Suppressor macrophage treated with lipopolysaccharide for 4 hours (primary cell): ENCODE measurements at regions not wholly inside any gene's neighbourhood (a gene's known extent, or its start where the extent isn't known, plus 50 kb on each side); places are given as distances from the start of the nearest gene placed in this dataset.
A peak's percentile ranks its signal among the peaks of the same experiment; 100 is the strongest.

Experiments
- DNase-seq: peaks from one replicate; pipeline ENCODE4 v3.0.0-alpha.2; 2020

DNA sequence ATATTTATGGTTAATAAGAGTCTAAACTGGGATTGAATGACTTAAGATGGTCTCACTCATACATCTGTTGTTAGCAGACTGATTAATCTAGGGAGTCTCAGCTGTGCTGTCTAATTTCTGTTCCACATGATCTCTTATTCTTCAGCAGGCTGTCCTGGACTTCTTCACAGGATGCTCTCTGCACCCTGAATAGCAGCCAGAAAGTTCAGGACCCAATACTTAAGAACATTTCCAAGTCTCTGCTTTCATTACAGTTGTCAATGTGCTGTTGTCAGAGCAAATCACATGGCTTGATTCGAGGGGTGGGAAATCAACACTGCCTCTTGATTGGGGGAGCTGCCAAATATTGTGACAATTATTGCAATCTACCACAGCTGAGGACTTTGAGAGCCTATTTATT lies 627.1 kb upstream of the SLC8A1 start:
- no peak for DNase-seq

DNA sequence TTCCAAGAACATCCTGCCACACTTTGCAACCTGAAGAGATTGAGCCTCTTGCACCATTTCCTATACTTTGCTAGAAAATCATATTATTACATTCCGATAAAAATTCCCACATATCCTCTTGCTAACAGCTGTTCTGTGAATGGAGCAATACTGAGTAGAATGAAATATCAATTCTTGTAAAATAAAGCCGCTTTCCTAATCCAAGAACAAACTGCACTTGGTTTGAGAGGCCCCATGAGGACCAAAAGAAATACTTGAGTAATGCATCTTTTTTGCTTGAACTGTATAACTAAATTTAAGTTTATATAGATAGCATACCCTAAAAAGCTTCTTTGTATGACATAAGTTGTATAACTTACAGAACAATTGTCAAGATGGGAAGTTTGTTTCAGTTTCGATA lies 632.4 kb upstream of the SLC8A1 start:
- no peak for DNase-seq

DNA sequence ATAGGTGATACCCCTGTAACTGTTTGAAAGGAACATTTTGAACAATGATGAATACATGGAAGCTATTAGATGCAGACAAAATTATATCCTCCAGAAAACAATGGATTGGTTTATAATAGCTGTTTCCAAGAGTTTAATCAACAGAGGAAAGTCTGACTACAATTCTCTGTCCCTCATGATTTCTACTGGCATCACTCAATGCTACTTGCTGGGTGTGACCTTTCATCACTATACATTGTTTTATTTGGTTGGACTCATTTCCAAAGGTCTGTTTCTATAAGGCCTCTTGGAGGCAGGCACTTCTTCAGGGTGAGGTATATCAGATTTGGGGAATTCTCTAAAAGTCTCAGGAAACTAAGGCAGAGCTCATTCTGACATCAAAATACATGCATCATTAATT lies 636.1 kb upstream of the SLC8A1 start:
- DNase-seq: no peak

- DNase-seq: no peak
Measured at GRCh38 chr2:41101281-41101680, 649.4 kb upstream of the SLC8A1 start.

DNA sequence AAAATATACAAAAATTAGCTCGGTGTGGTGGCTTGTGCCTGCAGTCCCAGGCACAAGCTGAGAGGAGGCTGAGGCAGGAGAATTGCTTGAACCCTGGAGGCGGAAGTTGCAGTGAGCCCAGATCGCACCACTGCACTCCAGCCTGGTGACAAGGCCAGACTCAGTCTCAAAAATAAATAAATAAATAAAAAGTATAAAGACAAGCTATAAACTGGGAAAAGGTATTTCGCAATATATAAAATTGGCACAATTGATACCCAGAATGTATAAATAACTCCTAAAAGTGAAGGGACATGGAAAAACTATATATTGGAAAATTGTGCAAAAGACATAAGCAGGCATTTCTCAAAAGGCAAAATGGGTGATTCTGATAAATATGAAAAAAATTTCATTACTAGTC lies 657.9 kb upstream of the SLC8A1 start:
- no peak for DNase-seq

DNA sequence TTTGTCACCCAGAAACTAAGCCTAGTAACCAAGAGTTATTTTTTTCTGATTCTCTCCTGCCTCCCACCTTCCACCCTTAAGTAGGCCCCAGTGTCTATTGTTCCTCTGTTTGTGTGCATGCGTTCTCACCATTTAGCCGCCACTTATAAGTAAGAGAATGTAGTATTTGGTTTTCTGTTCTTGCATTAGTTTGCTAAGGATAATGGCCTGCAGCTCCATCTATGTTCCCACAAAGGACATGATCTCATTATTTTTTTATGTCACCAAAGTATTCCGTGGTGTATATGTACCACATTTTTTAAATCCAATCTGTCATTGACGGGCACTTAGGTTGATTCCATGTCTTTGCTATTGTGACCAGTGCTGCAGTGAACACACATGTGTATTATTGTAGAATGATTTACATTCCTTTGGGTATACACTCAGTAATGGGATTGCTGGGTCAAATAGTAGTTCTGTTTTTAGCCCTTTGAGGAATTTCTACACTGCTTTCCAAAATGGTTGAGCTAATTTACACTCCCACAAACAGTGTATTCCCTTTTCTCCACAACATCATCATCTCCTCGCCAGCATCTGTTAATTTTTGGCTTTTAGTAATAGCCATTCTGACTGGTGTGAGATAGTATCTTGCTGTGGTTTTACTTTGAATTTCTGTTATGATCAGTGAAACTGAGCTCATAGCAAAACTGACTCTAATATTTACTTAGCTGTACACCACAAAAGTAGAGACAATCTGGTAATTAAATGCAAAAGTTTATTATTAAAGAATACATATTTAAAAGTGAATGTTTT lies 660.1 kb upstream of the SLC8A1 start:
- DNase-seq: no peak

DNA sequence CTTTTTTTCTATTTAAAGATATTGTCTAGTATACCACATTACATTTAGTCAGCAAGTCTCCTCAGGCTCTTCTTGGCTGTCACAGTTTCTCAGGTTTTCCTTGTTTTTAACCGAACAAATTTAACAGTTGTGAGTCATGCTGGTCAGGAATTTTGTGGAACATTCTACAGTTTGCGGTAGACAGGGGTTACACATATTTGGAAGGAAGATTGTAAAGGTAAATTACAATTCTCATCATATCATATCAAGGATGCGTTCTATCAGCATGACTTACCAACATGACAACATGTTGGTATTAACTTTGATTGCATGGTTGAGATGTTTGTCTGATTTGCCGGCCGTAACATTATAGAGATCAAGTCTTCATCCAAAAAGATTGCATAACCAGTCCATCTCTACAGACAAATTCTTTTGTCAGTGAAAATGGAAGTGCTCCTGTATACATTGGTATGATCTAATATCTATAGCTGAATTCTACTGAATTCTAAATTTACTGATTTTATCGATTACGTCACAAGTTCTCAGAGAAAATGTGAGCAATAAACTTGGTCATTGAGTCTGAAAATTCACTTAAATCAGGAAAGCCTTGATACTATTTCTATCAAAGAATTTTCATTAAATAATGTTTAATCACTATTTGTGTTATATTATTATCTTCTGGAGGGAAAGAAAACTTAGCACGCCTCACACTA lies 664.4 kb upstream of the SLC8A1 start:
- DNase-seq: no peak

DNA sequence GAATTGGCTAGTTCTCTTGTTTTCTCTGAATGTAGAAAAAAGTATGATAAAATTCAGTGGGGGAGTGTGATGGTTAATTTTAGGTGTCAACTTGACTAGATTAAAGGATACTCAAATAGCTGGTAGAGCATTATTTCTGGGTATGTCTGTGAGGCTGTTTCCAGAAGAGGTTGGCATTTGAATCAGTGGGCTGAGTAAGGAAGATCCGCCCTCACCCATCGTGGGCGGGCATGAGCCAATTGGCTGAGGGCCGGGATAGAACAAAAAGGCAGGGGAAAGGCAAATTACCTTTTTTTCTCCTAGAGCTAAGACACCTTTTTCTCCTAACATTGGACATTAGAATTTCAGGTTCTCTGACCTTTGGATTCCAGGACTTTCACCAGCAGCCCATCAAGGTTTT lies 667.6 kb upstream of the SLC8A1 start:
- no peak for DNase-seq

GRCh38 chr2:41123341-41123740 lies 671.5 kb upstream of the SLC8A1 start:
- no peak for DNase-seq

GRCh38 chr2:41127351-41127750 lies 675.5 kb upstream of the SLC8A1 start:
- no peak for DNase-seq

DNA sequence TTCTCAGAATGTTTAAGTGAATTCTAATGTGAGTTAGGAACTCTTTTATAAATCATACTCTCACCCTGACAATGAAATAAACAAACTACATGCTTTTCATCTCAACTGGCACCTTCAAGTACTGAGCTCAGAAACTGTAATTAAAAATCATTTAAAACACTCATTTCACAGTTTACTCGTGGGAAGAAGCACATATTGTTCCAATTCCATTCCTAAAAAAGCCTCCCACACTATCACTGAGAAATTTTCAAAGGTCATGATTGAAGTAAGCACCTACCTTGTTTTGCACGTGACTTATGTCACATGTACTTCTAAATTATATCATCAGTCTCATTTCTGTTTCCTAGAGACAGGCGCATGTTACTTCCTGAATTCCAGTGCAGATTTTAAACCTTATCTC lies 678.1 kb upstream of the SLC8A1 start:
- peak; percentile 1 for DNase-seq

GRCh38 chr2:41137031-41137430 lies 685.1 kb upstream of the SLC8A1 start:
- DNase-seq: peak; percentile 2

DNA sequence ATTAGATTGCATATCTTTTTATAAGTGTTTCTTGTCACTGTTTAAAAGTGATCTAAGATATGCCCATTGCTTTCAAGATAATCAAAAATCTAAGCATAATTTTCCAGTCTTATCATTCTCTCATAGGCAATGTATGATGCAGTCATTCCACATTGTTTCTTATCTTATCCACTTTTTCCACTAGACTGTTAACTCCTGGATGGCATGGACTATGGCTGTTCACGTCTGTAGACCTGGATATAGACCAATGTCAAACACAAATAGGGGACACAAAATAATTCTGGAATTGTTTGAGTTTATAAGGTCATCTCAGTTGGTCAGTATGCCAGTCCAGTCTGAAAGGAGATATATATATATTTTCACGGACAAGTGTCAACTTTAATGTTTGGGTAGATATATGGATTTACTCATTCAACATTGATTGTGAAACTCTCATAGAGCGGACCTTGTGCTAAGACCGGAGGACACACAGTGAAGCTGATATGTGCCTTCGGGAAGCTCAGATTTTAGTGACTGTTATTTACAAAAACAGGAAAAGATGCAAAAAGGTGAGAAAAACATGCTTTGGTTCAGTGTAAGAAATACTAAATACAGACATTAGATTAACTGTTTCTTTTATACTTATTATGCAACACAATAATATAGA lies 689.4 kb upstream of the SLC8A1 start:
- DNase-seq: no peak

- DNase-seq: no peak
Measured at GRCh38 chr2:41142478-41142877, 690.6 kb upstream of the SLC8A1 start.

- no peak for DNase-seq
Measured at GRCh38 chr2:41145066-41145465, 693.2 kb upstream of the SLC8A1 start.

DNA sequence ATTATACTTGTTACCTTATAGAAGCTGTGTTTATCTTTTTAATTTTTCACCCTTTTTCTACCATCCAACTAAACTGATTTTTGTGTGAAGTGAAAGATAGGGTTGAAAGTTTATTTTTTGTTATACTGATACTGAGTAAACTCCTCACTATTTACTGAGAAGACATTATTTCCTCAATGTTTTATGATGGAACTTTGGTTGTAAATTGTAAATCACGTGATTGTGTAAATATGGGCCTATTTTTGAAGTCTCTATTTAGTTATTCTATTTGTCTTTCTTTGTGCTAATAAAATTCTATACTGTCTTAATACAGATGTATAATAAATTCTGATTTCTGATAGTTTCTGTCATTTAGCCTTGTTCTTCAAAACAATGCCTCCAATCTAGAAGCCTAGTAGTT lies 697.2 kb upstream of the SLC8A1 start:
- no peak for DNase-seq

DNA sequence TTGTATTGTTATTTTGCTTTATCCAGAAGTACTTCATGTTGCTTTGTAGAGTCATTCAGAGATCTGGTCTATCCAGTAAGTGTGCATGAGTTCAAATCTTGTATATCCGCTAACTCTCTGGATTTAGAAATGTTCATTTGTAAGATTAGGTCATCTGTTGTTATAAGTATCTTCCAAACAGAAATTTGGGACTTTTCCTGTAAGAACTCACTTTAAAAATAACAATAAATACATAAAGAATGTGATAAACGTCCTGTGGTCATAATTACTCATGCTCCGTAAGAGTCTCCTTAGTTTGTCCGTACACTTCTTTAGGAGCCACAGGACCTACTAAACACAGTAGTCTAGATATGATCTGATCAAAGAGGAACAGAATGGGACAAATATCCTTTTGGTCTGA lies 699.9 kb upstream of the SLC8A1 start:
- DNase-seq: no peak

DNA sequence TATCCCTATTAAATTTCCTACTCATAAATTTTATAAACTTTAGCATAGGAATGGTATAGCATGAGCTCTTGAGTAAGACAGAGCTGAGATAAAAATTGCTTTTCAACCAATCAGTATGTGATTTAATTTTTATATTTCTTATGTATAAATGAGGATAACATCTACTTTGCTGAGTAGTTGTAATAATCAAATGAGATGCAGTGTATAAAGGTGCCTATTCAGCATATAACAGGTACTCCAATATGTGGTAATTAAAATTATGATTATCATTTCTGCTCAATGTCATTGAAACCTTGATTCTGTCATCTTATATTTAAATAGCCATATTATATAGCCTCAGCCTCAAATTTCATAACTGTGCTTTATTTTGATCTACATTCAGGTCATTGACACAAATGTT lies 700.4 kb upstream of the SLC8A1 start:
- no peak for DNase-seq

- DNase-seq: no peak
Measured at GRCh38 chr2:41160439-41160838, 708.5 kb upstream of the SLC8A1 start.

DNA sequence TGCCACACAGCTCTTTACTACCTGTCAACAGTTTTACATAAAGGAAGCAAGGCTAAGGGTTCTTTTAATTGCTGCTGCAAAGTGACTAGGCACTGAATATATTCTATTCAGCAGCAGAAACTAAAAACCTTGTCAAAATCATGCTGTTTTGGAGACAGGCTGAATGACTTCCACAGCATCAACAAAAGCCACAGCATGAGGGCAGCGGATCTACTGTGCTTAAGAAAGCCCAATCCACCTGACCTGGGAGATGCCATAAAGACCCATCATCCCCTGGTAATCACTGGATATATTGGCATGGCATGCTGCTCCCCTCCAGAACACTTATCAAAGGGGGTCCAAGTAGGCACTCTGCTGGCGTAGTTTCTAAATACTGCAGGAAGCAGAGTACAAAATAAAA lies 715.1 kb upstream of the SLC8A1 start:
- DNase-seq: no peak

DNA sequence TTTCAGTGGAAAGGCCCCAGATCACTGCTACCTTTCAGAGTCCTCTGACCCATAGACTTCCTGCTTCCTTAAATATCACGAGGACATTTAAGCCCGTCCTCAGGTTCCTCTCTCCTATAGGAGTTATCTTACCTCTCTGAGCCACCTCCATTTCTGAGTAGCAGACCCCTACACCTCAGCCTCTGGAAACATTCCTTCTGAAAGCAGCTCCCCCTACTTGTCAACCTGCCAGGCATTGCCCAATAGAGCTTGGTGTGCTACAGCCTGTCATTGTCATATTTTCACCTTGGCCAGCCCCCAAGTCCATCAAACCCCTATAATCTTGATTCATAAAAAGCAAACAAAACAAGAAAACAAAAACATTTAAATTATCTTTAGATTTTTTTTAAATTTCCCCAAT lies 717.9 kb upstream of the SLC8A1 start:
- no peak for DNase-seq

- no peak for DNase-seq
Measured at GRCh38 chr2:41170589-41170988, 718.7 kb upstream of the SLC8A1 start.

DNA sequence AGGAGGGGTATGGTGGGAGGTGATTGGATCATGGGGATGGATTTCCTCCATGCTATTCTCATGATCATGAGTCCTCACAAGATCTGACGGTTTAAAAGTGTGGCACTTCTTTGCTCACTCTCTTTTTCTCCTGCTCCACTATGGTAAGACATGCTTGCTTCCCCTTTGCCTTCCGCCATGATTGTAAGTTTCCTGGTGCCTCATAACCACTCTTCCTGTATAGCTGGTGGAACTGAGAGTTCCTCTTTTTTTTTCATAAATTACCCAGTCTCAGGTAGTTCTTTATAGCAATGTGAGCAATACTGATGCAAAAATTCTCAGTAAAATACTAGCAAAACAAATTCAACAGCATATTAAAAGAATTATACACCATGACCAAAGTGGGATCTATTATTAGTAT lies 728.5 kb upstream of the SLC8A1 start:
- DNase-seq: no peak

DNA sequence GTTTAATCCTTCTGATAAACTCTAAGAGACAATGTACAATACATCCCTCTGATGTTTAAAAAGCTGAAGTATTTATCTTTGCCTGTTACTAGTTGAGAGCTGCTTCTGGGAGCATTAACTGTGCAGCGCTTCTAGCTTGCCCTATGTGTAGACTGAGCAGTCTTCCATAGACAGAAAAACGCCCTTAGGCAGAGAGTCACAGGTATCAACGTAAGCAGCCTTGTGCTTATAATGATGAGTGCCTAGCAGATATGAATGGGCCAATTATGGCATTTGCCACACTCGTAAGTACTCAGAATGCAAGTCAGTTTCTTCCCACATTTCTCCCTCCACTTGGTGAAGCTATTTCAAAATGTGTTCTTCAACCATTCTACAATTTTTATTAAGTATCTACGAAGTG lies 731.1 kb upstream of the SLC8A1 start:
- DNase-seq: no peak
